Ramos (cell line): ENCODE measurements at regions not wholly inside any gene's neighbourhood (a gene's known extent, or its start where the extent isn't known, plus 50 kb on each side); places are given as distances from the start of the nearest gene placed in this dataset.
"Not testable (repeated sequence)": the region's sequence is repeated elsewhere in the genome, so short reads cannot be mapped to it uniquely, and the experiment has no call there.

Experiments
- in situ Hi-C: fragments of 300-500 bp; cut with MboI; formaldehyde crosslinking; loops from one replicate; pipeline ENCODE4 v1.14.3; 2022; ENCODE audit warnings: low sequenced_read_pairs; ENCODE audit not compliant: unreplicated experiment

DNA sequence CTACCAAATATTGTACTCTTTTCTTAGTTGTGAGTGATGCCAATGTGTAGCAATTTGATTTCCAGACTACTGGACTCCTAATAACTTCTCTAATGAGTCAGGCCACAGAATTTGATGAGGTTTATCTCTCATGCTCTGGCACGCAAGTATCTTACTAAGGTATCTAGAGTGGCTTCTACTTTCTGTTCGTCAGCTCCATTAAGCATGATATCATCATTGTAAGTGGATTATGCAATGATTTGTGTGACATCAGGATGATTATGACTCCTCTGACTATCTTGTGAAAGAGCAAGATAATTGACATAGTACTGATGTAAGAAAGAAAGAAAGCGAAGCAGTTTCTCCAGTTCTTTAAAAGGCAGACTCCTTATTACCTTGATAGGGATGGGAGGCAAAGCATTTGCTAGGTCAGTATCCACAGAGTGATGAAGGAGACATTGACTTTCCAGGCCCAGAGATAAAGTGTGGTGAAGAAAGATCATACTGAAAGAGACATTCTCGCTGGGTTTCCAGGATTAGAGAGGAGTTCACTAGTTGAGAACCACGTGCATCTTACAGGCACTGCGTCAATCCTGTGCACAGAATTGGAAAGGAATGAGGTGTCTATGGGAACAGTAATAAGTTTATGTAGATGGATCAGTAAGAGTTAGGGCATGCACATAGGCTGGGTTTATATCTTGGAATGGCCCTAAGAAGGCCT lies 161.9 kb upstream of the STK26 start:
- in situ Hi-C loops: no loop called here

DNA sequence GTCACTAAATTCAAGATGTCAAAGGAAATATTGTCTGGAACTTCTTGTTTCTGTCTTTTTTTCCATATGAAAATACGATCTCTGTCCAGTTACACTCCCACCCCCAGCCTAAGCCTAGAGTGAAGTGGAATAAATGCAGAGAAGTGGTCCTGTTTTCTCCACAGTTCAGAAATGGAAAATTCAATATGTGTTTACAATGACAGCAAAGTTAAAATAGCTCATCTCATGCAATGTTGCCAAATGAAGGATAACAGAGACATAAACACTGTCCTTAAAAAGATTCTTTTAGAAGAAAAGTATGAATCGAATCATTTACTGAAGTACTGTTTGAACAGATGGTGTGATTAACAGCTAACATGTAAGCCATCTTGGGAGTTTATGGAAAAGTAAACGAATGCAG lies 160.8 kb upstream of the STK26 start:
- in situ Hi-C loops: no loop called here

DNA sequence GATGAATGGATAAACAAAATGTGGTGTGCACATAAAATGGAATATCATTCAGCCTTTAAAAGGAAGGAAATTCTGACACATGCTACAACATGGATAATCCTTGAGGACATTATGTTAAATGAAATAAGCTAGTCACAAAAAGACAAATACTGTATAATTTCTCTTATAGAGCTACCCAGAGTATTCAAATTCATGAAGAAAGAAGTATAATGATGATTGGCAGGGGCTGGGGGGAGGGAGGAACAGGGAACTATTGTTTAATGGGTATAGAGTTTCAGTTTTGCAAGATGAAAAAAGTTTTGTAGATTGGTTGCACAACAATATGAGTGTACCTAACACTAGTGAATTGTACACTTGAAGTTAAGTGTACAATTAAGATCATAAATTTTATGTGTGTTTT lies 153.9 kb upstream of the STK26 start:
- in situ Hi-C loops: no loop called here

DNA sequence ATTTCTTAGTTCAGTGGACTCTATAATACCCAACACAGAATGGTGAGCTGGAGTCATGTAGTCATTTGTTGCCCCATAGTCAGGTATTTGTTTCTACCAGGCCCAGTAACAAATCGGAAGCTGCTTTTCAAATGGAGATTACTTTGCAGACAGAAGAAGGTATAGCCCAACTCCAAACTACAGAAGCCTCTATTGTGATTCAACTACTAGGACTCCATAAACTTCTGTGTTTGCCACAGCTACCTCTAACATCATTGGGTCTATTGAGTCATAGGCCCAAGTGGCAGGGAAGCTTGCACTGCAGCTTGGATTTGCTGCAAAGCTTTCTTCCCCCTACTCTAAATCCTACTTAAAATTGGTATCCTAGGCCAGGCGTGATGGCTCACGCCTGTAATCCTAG lies 148.8 kb upstream of the STK26 start:
- in situ Hi-C loops: no loop called here

DNA sequence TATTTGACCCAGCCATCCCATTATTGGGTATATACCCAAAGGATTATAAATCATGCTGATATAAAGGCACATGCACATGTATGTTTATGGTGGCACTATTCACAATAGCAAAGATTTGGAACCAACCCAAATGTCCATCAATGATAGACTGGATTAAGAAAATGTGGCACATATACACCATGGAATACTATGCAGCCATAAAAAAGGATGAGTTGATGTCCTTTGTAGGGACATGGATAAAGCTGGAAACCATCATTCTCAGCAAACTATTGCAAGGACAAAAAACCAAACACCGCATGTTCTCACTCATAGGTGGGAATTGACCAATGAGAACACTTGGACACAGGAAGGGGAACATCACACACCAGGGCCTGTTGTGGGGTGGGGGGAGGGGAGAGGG lies 147.3 kb upstream of the STK26 start:
- in situ Hi-C loops: not testable (repeated sequence)

DNA sequence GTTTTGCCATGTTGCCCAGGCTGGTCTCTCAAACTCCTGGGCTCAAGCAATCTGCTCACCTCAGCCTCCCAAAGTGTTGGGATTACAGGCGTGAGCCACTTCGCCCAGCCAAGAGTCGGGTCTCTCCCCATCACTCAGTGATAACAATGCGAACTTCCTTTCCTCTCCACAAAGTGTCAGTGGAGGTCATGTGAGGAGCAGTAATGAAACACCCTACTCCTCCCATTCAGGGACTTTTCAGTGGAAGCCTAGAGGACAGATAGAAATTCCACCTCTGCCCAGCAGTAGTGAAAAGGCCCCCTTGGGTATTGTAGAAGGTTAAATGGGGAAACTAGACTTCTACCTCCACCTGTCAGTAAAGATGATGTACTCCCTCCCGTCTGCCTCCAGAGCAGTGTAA lies 141.9 kb upstream of the STK26 start:
- in situ Hi-C loops: no loop called here

DNA sequence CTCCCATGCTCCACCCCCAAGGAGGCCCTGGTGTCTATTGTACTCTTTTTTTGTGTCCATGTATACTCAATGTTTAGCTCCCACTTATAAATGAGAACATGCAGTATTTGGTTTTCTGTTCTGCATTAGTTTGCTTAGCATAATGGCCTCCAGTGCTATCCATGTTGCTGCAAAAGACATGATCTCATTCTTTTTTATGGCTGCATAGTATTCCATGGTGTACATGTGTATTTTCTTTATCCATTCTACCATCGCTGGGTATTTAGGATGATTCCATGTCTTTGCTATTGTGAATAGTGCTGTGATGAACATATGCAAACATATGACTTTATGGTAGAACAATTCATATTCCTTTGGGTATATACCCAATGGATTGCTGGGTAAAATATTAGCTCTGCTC lies 138.1 kb upstream of the STK26 start:
- in situ Hi-C loops: not testable (repeated sequence)

DNA sequence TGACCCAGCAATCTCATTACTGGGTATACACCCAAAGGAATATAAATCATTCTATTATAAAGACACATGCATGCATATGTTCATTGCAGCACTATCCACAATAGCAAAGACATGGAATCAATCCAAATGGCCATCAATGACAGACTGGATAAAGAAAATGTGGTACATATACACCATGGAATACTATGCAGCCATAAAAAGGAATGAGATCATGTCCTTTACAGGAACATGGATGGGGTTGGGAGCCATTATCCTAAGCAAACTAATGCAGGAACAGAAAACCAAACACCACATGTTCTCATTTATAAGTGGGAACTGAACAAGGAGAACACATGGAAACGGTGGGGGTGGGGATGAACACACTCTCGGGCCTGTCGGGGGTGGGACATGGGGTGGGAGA lies 129.2 kb upstream of the STK26 start:
- in situ Hi-C loops: not testable (repeated sequence)

DNA sequence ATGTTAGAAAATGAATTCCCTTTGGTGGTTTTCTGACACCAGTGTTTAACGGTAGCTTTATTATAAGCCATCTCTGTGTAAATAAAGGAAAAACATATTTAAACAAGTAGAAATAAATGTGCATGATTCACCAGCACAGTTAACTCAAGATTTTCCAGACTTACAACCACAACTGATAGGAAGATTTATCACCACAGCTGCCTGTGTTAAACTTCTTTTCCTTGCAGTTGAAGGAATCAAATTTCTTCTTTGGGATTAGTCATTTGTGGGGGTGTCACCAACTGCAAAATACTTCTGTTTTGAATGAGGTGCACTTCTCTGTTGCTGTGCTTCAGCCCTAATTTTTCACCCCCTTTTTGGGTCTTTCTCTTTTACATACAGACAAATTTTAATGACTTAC lies 128.1 kb upstream of the STK26 start:
- in situ Hi-C loops: no loop called here

DNA sequence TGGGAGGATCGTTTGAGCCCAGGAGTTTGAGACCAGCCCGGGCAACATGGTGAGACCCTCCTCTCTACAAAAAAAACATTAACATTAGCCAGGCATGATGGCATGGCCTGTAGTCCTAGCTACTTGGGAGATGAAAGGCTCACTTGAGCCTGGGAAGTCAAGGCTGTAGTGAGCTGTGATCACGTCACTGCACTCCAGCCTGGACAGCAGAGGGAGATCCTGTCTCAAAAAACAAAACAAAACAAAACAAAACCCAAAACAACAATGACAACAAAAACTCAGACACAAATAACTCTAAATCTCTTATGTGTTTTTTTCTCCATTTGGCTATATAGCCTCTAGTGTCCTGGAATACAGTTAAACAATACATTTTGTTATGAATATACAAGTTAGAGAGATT lies 127.3 kb upstream of the STK26 start:
- in situ Hi-C loops: no loop called here

DNA sequence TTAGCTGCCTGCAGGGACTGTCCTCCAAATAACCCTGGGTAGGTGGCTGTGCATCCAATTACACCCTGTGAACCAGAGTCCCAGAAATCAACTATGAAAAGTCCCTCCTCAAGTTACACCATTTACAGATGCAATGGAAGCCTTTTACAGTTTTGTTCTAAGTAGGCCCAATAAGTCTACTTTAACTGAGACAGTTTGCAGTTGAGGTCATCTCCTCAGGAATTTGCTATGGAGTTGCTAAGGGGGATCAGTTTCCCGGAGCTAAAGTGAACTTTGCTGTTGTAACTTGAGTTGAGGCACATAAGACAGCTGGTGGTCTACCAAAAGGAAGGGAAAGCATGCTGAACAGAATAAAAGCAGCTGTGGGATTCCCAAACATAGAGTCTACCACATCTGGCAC lies 121.6 kb upstream of the STK26 start:
- in situ Hi-C loops: no loop called here

DNA sequence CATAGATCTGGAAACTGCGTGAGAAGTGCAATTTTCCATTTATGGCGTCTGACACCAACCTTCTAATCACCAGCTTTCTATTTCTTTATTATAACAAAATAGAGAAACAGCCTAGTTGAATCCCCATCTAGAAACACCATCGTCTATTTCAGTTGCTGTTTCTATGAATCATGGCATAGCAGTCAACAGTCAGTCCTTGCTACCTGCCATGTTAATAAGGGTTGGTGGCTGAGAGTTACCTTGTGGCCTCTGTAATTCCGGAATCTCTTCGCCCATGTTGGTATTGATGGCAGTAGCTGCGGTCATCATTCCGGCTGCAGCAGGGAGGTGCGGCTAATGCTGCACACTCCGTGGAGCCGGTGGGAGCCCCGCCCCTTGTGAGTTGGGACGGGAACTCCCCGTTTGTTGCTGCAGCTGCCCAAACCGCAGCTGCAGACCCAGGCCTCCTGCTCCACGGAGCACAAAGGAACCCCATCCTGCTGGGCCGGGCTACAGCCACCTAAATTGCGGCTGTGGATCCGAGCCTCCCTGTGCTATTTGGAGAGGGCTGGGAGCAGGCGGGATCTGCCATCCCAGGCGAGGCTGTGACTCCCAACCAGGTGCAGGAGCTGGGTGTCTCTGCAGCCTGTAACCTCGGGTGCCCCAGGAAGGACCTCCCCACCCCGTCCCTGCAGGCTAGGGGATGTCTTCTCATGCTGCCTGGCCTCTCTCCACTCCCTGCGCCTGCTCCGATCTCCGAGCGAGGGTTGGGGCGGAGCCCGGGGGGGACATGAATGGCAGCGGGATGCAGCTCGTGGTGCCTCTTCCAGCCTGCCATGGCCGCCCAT lies 115.4 kb upstream of the STK26 start:
- in situ Hi-C loops: no loop called here

DNA sequence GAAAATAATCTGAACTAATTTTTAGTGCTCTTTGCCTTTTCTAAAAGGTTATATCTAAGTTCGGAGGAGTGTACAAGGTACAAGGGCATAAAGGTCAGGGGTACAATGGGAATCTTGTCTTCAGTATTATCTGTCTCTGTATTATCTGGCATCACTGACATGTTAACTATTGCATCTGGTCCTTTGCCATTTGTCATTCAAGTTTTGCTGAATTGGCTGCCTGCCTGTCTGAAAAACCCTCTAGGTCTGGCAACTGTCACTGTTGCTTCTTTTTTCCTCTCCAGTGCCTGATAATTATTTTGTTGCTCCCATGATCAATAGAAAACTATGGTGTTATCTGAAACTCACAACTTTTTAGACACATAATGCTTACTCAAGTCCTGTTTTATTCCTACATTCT lies 112.5 kb upstream of the STK26 start:
- in situ Hi-C loops: no loop called here

DNA sequence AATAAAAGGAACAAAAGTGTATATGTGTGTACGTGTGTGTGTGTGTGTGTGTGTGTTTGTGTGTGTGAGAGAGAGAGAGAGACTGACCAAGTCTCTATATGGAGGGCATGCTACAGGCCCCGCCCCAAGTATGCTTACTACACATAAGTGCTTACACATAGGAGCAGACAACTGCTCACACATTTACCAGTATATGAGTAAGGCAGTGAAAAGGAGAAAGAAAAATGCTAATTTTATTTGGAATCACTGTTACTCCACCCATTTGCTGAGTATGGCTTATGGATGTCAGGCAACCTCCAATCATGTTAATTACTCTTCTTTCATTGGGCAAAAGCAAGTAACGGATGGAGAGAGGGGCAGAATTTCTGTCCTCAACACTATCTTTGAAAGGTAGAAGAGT lies 107.6 kb upstream of the STK26 start:
- in situ Hi-C loops: no loop called here

DNA sequence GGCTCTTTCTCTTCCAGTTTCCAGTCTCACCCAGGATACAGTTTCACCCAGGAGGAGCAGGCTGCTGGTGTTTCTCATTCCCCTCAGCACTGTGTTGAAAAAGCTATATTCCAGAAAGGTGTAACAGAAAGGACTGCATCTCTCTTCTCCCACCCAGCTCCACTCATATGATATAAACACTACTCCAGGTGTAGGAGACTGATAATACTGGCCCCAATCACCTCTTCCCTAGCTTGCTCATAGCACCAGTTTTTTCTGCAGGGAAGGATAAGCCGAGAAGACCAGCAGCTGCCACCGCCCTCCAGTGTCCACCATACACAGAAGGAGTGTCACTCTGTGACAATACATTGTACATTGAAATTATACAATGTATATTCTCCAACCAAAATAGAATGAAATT lies 105.5 kb upstream of the STK26 start:
- in situ Hi-C loops: no loop called here

DNA sequence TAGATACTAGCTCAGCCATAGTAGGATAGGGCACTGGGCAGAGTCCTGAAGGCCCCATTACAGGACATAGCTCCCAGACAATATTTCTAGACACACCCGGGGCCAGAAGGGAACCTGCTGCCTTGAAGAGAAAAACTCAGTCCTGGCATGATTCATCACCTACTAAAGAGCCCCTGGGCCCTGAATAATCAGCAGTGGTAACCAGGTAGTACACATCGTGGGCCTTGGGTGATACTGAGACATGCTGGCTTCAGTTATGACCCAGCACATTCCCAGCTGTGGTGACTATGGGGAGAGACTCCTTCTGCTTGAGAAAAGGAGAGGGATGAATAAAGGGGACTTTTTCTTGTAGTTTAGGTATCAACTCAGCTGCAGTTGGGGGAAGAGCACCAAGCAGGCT lies 104.3 kb upstream of the STK26 start:
- in situ Hi-C loops: no loop called here

DNA sequence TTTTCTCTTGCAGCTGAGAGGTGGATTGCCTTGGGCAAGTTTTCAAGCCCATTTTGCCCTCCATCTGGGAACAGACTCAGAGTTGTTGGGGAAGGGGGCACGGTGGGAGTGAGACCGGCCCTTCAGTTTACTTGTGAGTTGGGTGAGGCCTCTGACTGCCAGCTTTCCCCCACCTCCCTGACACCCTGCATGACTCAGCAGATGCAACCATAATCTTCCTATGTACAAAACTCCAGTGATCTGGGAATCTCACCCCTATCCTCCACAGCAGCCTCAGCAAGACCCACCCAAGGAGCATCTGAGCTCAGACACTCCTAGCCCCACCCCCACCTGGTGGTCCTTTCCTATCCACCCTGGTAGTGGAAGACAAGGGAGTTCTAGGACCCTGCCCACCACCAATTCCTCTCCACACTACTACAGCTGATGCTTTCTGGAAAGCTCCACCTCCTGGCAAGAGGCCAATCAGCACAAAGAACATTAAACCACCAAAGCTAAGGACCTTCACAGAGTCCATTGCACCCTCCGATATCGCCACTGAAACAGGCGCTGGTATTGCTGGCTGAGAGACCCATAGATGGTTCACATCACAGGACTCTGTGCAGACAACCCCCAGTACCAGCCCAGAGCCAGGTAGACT lies 99.4 kb upstream of the STK26 start:
- in situ Hi-C loops: no loop called here

DNA sequence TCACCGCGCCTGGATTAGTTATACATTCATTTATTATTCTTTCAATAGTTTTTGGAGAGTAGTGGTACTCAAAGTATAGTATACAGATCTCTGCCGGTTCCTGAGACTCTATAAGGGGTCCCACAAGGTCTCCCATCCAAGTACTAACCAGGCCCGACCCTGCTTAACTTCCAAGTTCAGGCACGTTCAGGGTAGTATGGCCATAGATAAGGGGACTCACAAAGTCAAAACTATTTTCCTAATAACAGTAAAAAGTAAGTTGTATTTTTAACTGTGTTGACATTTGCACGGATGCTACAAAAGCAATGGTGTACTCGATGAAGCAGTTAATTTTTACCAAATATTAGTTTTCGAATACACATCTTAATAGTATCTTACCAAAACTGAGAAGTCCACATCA lies 84.4 kb upstream of the STK26 start:
- in situ Hi-C loops: no loop called here

DNA sequence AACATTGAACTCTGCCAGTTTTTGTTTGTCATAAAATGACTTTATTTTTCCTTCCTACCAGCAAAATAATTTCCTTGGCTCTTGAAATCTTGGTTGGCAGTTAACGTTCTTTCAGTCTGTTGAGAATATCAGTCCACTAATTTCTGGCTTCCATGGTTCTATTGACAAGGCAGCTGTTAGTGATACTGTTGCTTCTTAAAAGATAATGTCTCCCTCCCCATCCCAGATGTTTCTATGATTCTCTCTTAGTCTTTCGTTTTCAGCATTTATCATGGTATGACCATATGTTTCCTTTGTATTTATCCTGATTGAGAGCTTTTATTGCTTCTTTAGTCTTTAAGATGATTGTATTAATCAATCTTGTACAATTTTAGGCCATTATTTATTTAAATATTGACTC lies 81.1 kb upstream of the STK26 start:
- in situ Hi-C loops: no loop called here

DNA sequence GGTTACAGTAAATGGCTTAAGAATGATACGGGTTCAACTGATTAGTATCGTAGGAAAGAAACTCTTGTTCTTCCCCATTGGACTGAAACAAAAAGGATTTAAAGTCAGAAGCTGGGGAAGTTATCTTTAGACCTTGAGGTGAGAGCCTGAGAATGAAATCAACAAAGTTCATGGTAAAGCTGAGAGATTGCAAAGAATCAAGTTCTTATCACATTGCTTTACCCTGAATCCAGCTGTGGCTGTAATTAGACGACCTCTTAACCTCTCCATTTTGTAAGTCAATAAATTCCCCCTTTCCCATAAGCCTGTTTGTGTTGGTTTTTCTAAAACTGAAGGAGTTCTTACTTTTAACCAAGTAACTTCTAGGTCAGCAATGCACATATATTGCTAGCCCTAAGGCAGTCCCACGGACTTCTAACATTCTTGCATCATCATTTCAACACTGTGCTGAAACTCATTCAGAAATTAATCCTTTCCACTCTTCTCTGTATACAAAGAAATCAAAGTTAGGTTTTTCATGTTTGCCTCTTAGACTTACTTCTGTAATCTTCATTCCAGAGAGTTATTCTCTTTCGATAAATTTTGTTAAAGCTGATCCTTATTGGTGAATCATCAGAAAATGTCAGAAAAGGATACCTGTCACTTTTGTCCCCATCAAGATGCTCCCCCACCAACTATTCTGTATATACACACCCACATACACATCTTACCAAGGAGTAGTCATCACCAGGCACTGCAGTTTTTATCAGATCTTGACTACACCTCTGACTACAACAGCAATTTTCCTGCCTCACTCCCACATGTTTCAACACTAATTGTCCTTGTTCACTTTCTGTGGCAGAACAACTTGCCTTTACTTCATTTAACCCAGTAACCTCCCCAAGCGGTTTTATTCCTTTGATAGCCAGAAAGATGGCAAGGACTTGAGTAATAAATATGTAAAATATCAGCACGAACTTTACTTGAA lies 77.9 kb upstream of the STK26 start:
- in situ Hi-C loops: no loop called here
